GM12878 (cell line): ENCODE measurements at regions not wholly inside any gene's neighbourhood (a gene's known extent, or its start where the extent isn't known, plus 50 kb on each side); places are given as distances from the start of the nearest gene placed in this dataset.

Experiments
- ASH2L ChIP-seq: fragments of 300-600, 200-600 bp; sonication (generic); IDR thresholded peaks from 2 replicates; pipeline ENCODE4 v1.6.1; 2017; ENCODE audit warnings: low read depth, mild to moderate bottlenecking, borderline replicate concordance
- BACH1 ChIP-seq: fragments of 450-650 bp; IDR thresholded peaks from 2 replicates; pipeline ENCODE4 v1.6.1; 2017; ENCODE audit warnings: mild to moderate bottlenecking, borderline replicate concordance
- EGR1 ChIP-seq, 2 experiments: IDR thresholded peaks; 1 replicate in 1 of 2; 2 replicates in 1 of 2; pipeline ENCODE4 v1.6.1; 2011 to 2012; ENCODE audit warnings: low read depth in 2 of 2, low read length in 2 of 2, borderline replicate concordance in 1 of 2, mild to moderate bottlenecking in 1 of 2, moderate library complexity in 1 of 2
- NRF1 ChIP-seq: conservative IDR thresholded peaks from 2 replicates; pipeline ENCODE4 v1.6.1; 2011; ENCODE audit warnings: mild to moderate bottlenecking, low read depth, low read length, improper control_type of control experiment
- POLR2A ChIP-seq: IDR thresholded peaks from 2 replicates; pipeline ENCODE4 v1.6.1; 2011; ENCODE audit warnings: low read depth, mild to moderate bottlenecking, low read length
- RAD51 ChIP-seq: fragments of 450-650 bp; IDR thresholded peaks from 2 replicates; pipeline ENCODE4 v1.6.1; 2016; ENCODE audit warnings: moderate library complexity, mild to moderate bottlenecking, inconsistent platforms
- TAF1 ChIP-seq: IDR thresholded peaks from 2 replicates; pipeline ENCODE4 v1.6.1; 2011; ENCODE audit warnings: mild to moderate bottlenecking, low read depth, low read length, borderline replicate concordance
- TF ChIP-seq, protein P1 (sequence below), 3 experiments: IDR thresholded peaks in 2 of 3; conservative IDR thresholded peaks in 1 of 3; 2 replicates each; pipeline ENCODE4 v1.5.1; 2011; ENCODE audit warnings: low read depth in 3 of 3, low read length in 3 of 3, mild to moderate bottlenecking in 3 of 3, control low read depth in 2 of 3, moderate library complexity in 2 of 3, inconsistent platforms in 1 of 3, mixed read lengths in 1 of 3; ENCODE audit not compliant: control insufficient read depth in 2 of 3, insufficient read depth in 1 of 3; ENCODE audit errors: extremely low read depth in 1 of 3
- TF ChIP-seq, protein P2 (sequence below): IDR thresholded peaks from 2 replicates; pipeline ENCODE4 v1.6.1; 2012; ENCODE audit warnings: mild to moderate bottlenecking, low read depth, low read length

DNA sequence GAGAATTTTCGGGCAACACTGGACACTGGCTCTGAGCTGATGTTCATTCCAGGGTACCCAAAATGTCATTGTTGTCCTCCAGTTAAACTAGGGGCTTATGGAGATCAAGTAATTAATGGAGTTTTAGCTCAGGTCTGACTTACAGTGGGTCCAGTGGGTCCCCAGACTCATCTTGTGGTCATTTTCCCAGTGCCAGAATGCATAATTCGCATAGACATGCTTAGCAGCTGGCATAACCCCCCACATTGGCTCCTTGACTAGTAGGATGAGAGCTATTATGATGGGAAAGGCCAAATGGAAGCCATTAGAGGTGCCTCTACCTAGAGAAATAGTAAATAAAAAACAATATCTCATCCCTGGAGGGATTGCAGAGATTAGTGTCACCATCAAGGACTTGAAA is 818.9 kb downstream of the TMTC2 start:
- TF ChIP-seq EGR1 (IDR thresholded peaks at IDR 0.05; ENCODE audit: borderline replicate concordance in 1 of 2, low read depth in 2 of 2, low read length in 2 of 2): no peak
- TF ChIP-seq, protein P1, sequence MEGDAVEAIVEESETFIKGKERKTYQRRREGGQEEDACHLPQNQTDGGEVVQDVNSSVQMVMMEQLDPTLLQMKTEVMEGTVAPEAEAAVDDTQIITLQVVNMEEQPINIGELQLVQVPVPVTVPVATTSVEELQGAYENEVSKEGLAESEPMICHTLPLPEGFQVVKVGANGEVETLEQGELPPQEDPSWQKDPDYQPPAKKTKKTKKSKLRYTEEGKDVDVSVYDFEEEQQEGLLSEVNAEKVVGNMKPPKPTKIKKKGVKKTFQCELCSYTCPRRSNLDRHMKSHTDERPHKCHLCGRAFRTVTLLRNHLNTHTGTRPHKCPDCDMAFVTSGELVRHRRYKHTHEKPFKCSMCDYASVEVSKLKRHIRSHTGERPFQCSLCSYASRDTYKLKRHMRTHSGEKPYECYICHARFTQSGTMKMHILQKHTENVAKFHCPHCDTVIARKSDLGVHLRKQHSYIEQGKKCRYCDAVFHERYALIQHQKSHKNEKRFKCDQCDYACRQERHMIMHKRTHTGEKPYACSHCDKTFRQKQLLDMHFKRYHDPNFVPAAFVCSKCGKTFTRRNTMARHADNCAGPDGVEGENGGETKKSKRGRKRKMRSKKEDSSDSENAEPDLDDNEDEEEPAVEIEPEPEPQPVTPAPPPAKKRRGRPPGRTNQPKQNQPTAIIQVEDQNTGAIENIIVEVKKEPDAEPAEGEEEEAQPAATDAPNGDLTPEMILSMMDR (IDR thresholded peaks at IDR 0.05 in 2 of 3, conservative IDR thresholded peaks at IDR 0.05 in 1 of 3; ENCODE audit: control insufficient read depth in 2 of 3, extremely low read depth in 1 of 3, insufficient read depth in 1 of 3, low read depth in 3 of 3, low read length in 3 of 3): no peak
- TF ChIP-seq, protein P2, sequence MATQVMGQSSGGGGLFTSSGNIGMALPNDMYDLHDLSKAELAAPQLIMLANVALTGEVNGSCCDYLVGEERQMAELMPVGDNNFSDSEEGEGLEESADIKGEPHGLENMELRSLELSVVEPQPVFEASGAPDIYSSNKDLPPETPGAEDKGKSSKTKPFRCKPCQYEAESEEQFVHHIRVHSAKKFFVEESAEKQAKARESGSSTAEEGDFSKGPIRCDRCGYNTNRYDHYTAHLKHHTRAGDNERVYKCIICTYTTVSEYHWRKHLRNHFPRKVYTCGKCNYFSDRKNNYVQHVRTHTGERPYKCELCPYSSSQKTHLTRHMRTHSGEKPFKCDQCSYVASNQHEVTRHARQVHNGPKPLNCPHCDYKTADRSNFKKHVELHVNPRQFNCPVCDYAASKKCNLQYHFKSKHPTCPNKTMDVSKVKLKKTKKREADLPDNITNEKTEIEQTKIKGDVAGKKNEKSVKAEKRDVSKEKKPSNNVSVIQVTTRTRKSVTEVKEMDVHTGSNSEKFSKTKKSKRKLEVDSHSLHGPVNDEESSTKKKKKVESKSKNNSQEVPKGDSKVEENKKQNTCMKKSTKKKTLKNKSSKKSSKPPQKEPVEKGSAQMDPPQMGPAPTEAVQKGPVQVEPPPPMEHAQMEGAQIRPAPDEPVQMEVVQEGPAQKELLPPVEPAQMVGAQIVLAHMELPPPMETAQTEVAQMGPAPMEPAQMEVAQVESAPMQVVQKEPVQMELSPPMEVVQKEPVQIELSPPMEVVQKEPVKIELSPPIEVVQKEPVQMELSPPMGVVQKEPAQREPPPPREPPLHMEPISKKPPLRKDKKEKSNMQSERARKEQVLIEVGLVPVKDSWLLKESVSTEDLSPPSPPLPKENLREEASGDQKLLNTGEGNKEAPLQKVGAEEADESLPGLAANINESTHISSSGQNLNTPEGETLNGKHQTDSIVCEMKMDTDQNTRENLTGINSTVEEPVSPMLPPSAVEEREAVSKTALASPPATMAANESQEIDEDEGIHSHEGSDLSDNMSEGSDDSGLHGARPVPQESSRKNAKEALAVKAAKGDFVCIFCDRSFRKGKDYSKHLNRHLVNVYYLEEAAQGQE: no peak
- TF ChIP-seq TAF1: no peak
- no peak for TF ChIP-seq BACH1
- no peak for TF ChIP-seq ASH2L
- no peak for TF ChIP-seq POLR2A
- no peak for TF ChIP-seq RAD51
- TF ChIP-seq NRF1: no peak
